H9 (cell line): ENCODE measurements at regions not wholly inside any gene's neighbourhood (a gene's known extent, or its start where the extent isn't known, plus 50 kb on each side); places are given as distances from the start of the nearest gene placed in this dataset.

Experiments used
- DNase-seq: peaks from one replicate; pipeline ENCODE4 v3.0.0-alpha.2; 2017
- H2AFZ ChIP-seq: one replicate; pipeline ENCODE4 v1.6.1; 2013; ENCODE audit warnings: mild to moderate bottlenecking, low read length, control low read depth, moderate library complexity
- H2AK5ac ChIP-seq: 2 replicates; pipeline ENCODE4 v1.6.1; 2013; ENCODE audit warnings: low read length, control low read depth, mixed read lengths; ENCODE audit not compliant: insufficient read length
- H2BK120ac ChIP-seq: one replicate; pipeline ENCODE4 v1.6.1; 2013; ENCODE audit warnings: low read depth, mild to moderate bottlenecking, low read length, control low read depth, inconsistent platforms; ENCODE audit not compliant: poor library complexity, severe bottlenecking
- H2BK12ac ChIP-seq: 2 replicates; pipeline ENCODE4 v1.6.1; 2013; ENCODE audit warnings: low read length, control low read depth, mixed read lengths, low read depth; ENCODE audit not compliant: insufficient read length
- H2BK15ac ChIP-seq: 2 replicates; pipeline ENCODE4 v1.6.1; 2013; ENCODE audit warnings: low read depth, low read length, control low read depth
- H2BK20ac ChIP-seq: one replicate; pipeline ENCODE4 v1.6.1; 2013; ENCODE audit warnings: low read depth, mild to moderate bottlenecking, low read length, control low read depth, inconsistent platforms; ENCODE audit not compliant: poor library complexity, severe bottlenecking
- H2BK5ac ChIP-seq: 2 replicates; pipeline ENCODE4 v1.6.1; 2013; ENCODE audit warnings: low read length, control low read depth, mixed read lengths; ENCODE audit not compliant: insufficient read length
- H3K14ac ChIP-seq: 2 replicates; pipeline ENCODE4 v1.6.1; 2013; ENCODE audit warnings: low read length, control low read depth; ENCODE audit not compliant: insufficient read depth
- H3K18ac ChIP-seq: 2 replicates; pipeline ENCODE4 v1.6.1; 2013; ENCODE audit warnings: low read depth, mild to moderate bottlenecking, mixed read lengths, low read length, control low read depth; ENCODE audit not compliant: insufficient read length
- H3K23ac ChIP-seq: 2 replicates; pipeline ENCODE4 v1.6.1; 2013; ENCODE audit warnings: low read length, control low read depth, mixed read lengths, low read depth; ENCODE audit not compliant: insufficient read length
- H3K23me2 ChIP-seq: 2 replicates; pipeline ENCODE4 v1.6.1; 2013; ENCODE audit warnings: low read depth, mild to moderate bottlenecking, mixed read lengths, low read length, control low read depth; ENCODE audit not compliant: insufficient read length, poor library complexity, severe bottlenecking
- H3K27ac ChIP-seq: 2 replicates; pipeline ENCODE4 v1.5.1; 2013; ENCODE audit warnings: low read length, control low read depth, mixed read lengths, low read depth; ENCODE audit not compliant: insufficient read length
- H3K27me3 ChIP-seq: 2 replicates; pipeline ENCODE4 v1.6.1; 2013; ENCODE audit warnings: low read length, control low read depth, inconsistent platforms; ENCODE audit not compliant: insufficient read depth
- H3K4ac ChIP-seq: 2 replicates; pipeline ENCODE4 v1.6.1; 2013; ENCODE audit warnings: low read depth, mild to moderate bottlenecking, control low read depth, inconsistent platforms, low read length, moderate library complexity
- H3K4me1 ChIP-seq: 2 replicates; pipeline ENCODE4 v1.6.1; 2013; ENCODE audit warnings: low read length, control low read depth, inconsistent platforms; ENCODE audit not compliant: insufficient read depth
- H3K4me2 ChIP-seq: 2 replicates; pipeline ENCODE4 v1.6.1; 2013; ENCODE audit warnings: low read length, control low read depth, mixed read lengths; ENCODE audit not compliant: insufficient read length, insufficient read depth
- H3K56ac ChIP-seq: 2 replicates; pipeline ENCODE4 v1.6.1; 2013; ENCODE audit warnings: low read depth, mild to moderate bottlenecking, mixed read lengths, low read length, control low read depth; ENCODE audit not compliant: insufficient read length
- H3K79me1 ChIP-seq: 2 replicates; pipeline ENCODE4 v1.6.1; 2013; ENCODE audit warnings: low read depth, mild to moderate bottlenecking, moderate library complexity, low read length, control low read depth, inconsistent platforms; ENCODE audit not compliant: insufficient read depth, poor library complexity, severe bottlenecking
- H3K79me2 ChIP-seq: 2 replicates; pipeline ENCODE4 v1.6.1; 2013; ENCODE audit warnings: low read length, control low read depth, inconsistent platforms; ENCODE audit not compliant: insufficient read depth
- H3K9ac ChIP-seq: 2 replicates; pipeline ENCODE4 v1.6.1; 2013; ENCODE audit warnings: low read length, control low read depth, mixed read lengths; ENCODE audit not compliant: insufficient read length; ENCODE audit errors: extremely low read depth
- H3K9me3 ChIP-seq: one replicate; pipeline ENCODE4 v1.6.1; 2013; ENCODE audit warnings: low read depth, low read length, inconsistent platforms; ENCODE audit not compliant: control insufficient read depth
- H3T11ph ChIP-seq: one replicate; pipeline ENCODE4 v1.6.1; 2013; ENCODE audit warnings: mild to moderate bottlenecking, low read length, control low read depth, inconsistent platforms
- H4K20me1 ChIP-seq: one replicate; pipeline ENCODE4 v1.6.1; 2013; ENCODE audit not compliant: control insufficient read depth, insufficient read length, insufficient read depth
- H4K5ac ChIP-seq: 2 replicates; pipeline ENCODE4 v1.6.1; 2013; ENCODE audit warnings: low read depth, mild to moderate bottlenecking, mixed read lengths, low read length, control low read depth; ENCODE audit not compliant: insufficient read length
- H4K8ac ChIP-seq: replicated peaks from 2 replicates; pipeline ENCODE4 v1.6.1; 2013; ENCODE audit warnings: low read length, control low read depth, mixed read lengths, low read depth; ENCODE audit not compliant: insufficient read length
- H4K91ac ChIP-seq: 2 replicates; pipeline ENCODE4 v1.6.1; 2013; ENCODE audit warnings: low read depth, mild to moderate bottlenecking, moderate library complexity, mixed read lengths, low read length, control low read depth; ENCODE audit not compliant: insufficient read length
- H3K27ac Mint-ChIP-seq, 3 experiments: 2 replicates in 2 of 3; 3 replicates in 1 of 3; pipeline ENCODE4 v1.8.0; 2020 to 2021; ENCODE audit warnings: mixed read lengths in 3 of 3, mild to moderate bottlenecking in 1 of 3, moderate library complexity in 1 of 3
- H3K27me3 Mint-ChIP-seq: 2 replicates; pipeline ENCODE4 v1.8.0; 2021; ENCODE audit warnings: low read depth, mild to moderate bottlenecking, moderate library complexity, mixed read lengths
- H3K36me3 Mint-ChIP-seq, 3 experiments: 2 replicates in 2 of 3; 3 replicates in 1 of 3; pipeline ENCODE4 v1.8.0; 2020 to 2021; ENCODE audit warnings: low read depth in 3 of 3, mixed read lengths in 3 of 3; ENCODE audit not compliant: insufficient read depth in 1 of 3
- H3K4me1 Mint-ChIP-seq, 2 experiments: 2 replicates each; pipeline ENCODE4 v1.8.0; 2020; ENCODE audit warnings: mixed read lengths in 2 of 2
- H3K4me3 Mint-ChIP-seq, 2 experiments: 2 replicates in 1 of 2; 3 replicates in 1 of 2; pipeline ENCODE4 v1.8.0; 2020 to 2021; ENCODE audit warnings: mild to moderate bottlenecking in 2 of 2, mixed read lengths in 2 of 2, moderate library complexity in 1 of 2
- H3K9me3 Mint-ChIP-seq, 2 experiments: 2 replicates in 1 of 2; 3 replicates in 1 of 2; pipeline ENCODE4 v1.8.0; 2020; ENCODE audit warnings: mild to moderate bottlenecking in 2 of 2, mixed read lengths in 2 of 2, moderate library complexity in 1 of 2
- CTCF ChIP-seq: fragments of 200-600 bp; sonication (generic); conservative IDR thresholded peaks from 3 replicates; pipeline ENCODE4 v1.8.0; 2021; ENCODE audit warnings: antibody characterized with exemption, mild to moderate bottlenecking
- WGBS: extraction: QIAGEN DNeasy Blood & Tissue Kit; methylation state at CpG from one replicate; pipeline ENCODE4 v1.1.7; 2013; ENCODE audit warnings: missing lambda C conversion rate, low lambda C conversion rate, mixed read lengths; ENCODE audit not compliant: insufficient read length; ENCODE audit errors: extremely low coverage; 5-methylcytosine and 5-hydroxymethylcytosine counted together

- H3K27ac ChIP-seq: no peak overlapping the region
- H3K18ac ChIP-seq: no peak overlapping the region
- no peak for DNase-seq
- H3K56ac ChIP-seq: no peak overlapping the region
- no peak overlapping the region for H3K4me2 ChIP-seq
- no peak overlapping the region for H2BK120ac ChIP-seq
- H3K14ac ChIP-seq: no peak overlapping the region
- no peak overlapping the region for H2BK12ac ChIP-seq
- no peaks in the 10 kb centered on the region for H3K4me1 ChIP-seq
- H3K79me2 ChIP-seq: no peaks in the 10 kb centered on the region
- no CpG with 5 or more reads among the region's 7 CpGs for WGBS
- H2BK5ac ChIP-seq: no peak overlapping the region
- Mint-ChIP-seq H3K27ac (no peak overlapping the region), H3K36me3 (no peaks in the 10 kb centered on the region; a peak in 2 of 7 replicates), H3K4me3 (no peak overlapping the region), H3K4me1 (peaks cover 14 to 31% of the 10 kb centered on the region in 2 experiments), H3K9me3 (no peaks in the 10 kb centered on the region), H3K27me3 (peaks cover 17% of the 10 kb centered on the region)
- no peak overlapping the region for H2AFZ ChIP-seq
- H4K8ac ChIP-seq: no peak overlapping the region
- no peak overlapping the region; the same call in 1 of the 2 replicates for H3K4ac ChIP-seq
- peak overlapping the region; percentile 54 for H4K91ac ChIP-seq
- no peak overlapping the region for H2BK20ac ChIP-seq
- TF ChIP-seq CTCF: no peak
- no peaks in the 10 kb centered on the region for H3K27me3 ChIP-seq
- H3T11ph ChIP-seq: no peak overlapping the region
- no peaks in the 10 kb centered on the region for H4K20me1 ChIP-seq
- no peak overlapping the region for H3K9ac ChIP-seq
- no peak overlapping the region for H2BK15ac ChIP-seq
- H3K23ac ChIP-seq: no peak overlapping the region
- no peak overlapping the region for H4K5ac ChIP-seq
- H3K79me1 ChIP-seq: no peaks in the 10 kb centered on the region
- H3K9me3 ChIP-seq: no peaks in the 10 kb centered on the region
- no peak overlapping the region for H2AK5ac ChIP-seq
- no peaks in the 10 kb centered on the region for H3K23me2 ChIP-seq
Observed at GRCh38 chr1:53408755-53409129, 50.5 kb upstream of the DMRTB1 start.
